NCI-H2029 (cell line): ENCODE measurements at regions not wholly inside any gene's neighbourhood (a gene's known extent, or its start where the extent isn't known, plus 50 kb on each side); places are given as distances from the start of the nearest gene placed in this dataset.
"Not testable (repeated sequence)": the region's sequence is repeated elsewhere in the genome, so short reads cannot be mapped to it uniquely, and the experiment has no call there.

ENCODE experiments used
- DNase-seq: peaks from one replicate; lab custom pipeline; 2025; lab: John Stamatoyannopoulos, UW

DNA sequence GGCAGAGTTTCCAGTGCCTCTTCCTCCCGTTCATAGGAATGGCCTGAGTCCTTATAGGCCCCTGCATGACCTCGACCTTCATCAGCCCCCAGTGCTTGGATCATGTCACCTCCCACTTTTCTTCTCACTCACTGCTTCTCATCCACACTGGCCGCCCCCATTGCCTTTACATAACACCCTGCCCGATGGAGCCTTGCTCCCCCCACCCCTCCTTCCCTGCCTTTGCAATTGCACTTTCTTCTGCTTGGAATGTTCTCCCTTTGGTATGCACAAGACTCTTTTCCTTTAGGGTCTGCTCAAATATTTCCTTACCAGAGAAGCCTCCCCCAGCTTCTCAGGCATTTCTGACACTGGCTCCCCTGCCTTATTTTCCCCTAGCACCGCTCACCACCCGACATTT, 125.2 kb upstream of the KCNJ6 start:
- DNase-seq, result no peak

DNA sequence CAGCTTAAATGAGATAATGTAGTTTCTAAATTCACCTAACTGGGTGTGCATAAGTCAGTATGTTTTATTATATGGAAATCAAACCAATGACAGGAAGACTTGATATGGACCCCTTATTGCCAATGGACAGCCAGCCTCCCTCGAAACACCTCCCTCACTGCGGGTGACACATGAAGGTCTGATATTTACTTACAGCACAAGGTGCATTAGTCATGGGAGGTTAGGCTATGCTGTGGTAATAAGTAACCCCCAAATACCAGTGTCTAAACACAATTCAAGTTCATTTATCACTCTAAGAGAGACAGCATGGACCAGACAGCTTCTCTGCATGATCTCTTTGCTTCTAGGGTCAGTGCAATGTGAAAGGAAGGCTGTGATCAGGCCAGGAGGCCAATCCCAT, 126.0 kb upstream of the KCNJ6 start:
- DNase-seq, result no peak

- peak; percentile 92 for DNase-seq
Measured at GRCh38 chr21:38048167-38048566, 131.9 kb upstream of the KCNJ6 start.

GRCh38 chr21:38054334-38054733, 138.1 kb upstream of the KCNJ6 start:
- DNase-seq, result no peak

- DNase-seq, result no peak
Measured at GRCh38 chr21:38056481-38056880, 140.2 kb upstream of the KCNJ6 start.

- DNase-seq, result no peak
Measured at GRCh38 chr21:38057626-38058025, 141.4 kb upstream of the KCNJ6 start.

DNA sequence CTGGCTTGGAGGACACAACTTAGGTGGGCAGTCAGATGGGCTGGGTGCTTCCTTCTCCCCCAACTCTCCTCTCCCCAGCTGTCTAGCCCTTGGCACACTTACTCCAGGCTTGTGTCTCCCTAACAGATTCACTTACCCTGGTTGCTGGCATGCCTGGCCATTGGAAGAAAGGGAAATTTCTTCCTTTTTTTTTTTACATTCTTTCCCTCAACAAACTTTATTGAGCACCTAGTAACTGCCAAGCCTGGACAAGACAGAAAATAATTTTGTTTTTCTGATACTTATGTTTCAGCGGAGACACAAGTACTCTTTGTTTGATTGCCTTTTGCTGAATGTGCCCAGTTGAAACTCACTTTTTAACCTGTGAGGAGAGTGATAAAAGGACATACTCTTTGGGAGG, 144.3 kb upstream of the KCNJ6 start:
- no peak for DNase-seq

DNA sequence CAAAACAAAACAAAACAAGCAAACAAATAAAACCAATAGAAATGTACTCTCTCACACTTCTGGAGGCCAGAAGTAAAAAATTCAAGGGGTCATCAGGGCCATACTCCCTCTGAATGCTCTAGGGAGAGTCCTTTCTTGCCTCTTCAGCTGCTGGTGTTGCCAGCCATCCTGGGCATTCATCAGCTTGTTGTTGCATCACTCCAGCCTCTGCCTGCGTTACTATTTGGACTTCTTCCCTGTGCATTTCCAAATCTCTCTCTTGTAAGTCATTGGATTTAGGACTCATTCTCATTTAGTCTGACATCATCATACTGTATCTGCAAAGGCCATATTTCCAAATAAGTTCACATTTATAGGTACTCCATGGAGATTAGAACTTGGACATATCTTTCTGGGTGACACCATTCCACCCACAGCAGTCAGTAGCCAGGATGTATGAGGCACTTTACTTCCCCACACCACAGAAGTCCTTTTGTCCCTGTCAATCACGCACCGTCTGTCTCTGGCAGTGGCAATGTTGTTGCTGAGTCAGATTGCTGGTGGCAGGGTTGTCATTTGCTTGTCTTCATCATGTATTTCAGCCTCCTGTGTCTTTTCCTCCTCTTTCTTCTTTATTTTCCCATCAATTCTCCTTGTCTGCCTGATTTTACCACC, 151.0 kb upstream of the KCNJ6 start:
- DNase-seq, result no peak

GRCh38 chr21:38072489-38072888, 156.2 kb upstream of the KCNJ6 start:
- no peak for DNase-seq

DNA sequence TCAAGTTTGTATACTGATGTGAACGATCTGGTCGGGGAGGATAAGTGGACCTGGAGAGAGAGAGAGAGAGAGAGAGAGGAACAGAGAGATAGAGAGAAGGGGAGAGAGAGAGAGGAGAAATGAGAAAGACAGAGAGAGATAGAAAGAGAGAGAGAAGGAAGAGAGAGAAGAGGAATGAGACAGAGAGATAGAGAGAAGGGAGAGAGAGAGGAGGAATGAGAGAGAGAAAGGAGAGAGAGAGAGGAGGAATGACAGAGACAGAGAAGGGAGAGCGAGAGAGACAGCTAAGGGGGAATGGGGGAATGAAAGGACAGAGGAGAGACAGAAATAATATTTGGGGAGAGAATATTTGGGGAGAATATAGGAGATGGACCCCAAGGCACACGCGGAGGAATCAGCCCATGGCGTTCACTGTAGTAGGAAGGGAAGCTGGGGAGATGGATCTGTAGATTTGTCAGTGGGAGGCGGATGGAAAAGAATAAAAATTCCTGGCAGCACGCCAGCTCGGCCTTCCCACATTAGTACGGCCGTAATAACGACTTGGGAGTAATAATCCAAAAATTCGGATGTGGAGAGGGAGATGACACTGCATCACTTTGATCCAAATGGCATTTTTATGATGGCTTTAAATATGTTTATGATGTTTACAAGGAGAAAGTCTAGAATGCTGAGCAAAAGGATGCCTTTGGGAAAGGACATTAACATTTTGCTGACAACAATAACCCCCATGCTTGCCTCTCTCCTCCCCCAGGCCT, 159.8 kb upstream of the KCNJ6 start:
- DNase-seq, result no peak

GRCh38 chr21:38077569-38077968, 161.3 kb upstream of the KCNJ6 start:
- no peak for DNase-seq

DNA sequence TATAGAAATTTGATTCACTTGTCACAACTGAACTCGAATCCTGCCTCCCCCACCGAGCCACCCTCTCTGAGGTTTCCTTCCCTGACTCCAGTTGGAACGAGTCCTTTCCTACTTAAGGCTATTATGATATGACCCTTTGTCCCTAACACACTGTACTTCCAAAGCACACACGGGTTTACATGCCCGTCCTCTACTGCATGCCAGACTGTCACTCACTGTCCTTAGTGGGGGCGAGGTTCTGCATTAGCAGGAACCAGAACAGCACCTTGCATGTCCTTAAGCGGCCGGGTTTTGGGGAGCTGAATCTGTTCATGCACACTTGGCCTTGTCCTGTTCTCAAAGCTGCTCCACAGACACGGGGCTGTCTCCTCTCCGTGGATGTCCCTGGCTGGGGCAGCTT, 164.6 kb upstream of the KCNJ6 start:
- no peak for DNase-seq

- DNase-seq, result no peak
Measured at GRCh38 chr21:38081708-38082107, 165.5 kb upstream of the KCNJ6 start.

- no peak for DNase-seq
Measured at GRCh38 chr21:38082936-38083485, 166.8 kb upstream of the KCNJ6 start.

GRCh38 chr21:38083535-38083934, 167.3 kb upstream of the KCNJ6 start:
- DNase-seq, result no peak

- no peak for DNase-seq
Measured at GRCh38 chr21:38086580-38086979, 170.2 kb upstream of the KCNJ15 start.

DNA sequence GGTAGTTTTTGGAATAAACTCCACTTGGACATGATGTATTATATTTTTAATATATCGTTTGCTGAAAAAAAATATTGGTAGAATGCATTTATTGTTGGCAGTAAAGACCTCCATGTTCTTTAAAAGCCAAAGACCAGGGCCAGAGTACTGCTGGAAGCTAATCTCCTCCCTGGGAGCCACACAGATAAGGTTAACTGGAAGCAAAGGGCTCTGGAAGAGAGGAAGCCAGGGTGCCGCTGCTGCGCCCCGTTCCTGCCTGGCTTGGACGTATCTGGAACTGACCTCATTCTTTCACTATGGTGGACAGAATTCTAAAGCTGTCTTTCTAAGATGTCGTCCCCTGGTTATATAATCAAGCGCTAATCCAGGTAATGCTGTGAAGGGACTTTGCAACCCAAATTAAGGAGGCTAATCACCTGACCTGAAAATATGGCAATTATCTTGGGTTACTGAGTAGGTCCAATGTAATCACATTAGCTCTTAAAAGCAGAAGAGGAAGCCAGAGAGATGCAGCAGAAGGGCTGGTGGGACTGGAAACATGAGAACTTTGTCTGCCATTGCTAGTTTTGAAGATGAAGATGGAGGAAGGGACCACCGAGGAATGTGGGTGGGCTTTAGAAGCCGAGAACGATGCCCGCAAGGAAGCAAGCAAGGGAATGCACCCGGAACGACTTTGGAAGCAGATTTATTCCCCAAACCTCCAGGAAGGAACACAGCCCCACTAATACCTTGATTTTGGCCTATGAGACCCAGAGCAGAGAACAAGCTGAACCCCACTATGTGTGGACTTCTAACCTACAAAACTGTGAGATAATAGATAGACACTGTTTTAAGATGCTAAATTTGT, 167.7 kb upstream of the KCNJ15 start:
- DNase-seq, result no peak

DNA sequence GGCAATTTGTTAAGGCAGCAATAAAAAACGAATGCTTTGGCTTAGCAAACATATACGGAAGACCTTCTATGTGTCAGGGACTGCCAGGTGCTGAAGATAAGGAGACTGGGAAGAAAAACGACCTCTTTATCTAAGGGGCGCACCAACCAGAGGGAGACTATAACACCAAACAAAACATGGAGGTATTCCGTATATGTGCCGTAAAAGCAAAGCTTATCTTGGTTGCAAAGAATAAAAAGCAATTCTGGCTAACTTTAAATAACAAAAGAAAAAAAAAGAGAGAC, 167.1 kb upstream of the KCNJ15 start:
- no peak for DNase-seq

DNA sequence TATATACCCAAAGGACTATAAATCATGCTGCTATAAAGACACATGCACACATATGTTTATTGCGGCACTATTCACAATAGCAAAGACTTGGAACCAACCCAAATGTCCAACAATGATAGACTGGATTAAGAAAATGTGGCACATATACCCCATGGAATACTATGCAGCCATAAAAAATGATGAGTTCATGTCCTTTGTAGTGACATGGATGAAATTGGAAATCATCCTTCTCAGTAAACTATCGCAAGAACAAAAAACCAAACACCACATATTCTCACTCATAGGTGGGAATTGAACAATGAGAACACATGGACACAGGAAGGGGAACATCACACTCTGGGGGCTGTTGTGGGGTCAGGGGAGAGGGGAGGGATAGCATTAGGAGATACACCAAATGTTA, 165.7 kb upstream of the KCNJ15 start:
- not testable (repeated sequence) for DNase-seq

GRCh38 chr21:38092051-38092450, 164.7 kb upstream of the KCNJ15 start:
- no peak for DNase-seq

DNA sequence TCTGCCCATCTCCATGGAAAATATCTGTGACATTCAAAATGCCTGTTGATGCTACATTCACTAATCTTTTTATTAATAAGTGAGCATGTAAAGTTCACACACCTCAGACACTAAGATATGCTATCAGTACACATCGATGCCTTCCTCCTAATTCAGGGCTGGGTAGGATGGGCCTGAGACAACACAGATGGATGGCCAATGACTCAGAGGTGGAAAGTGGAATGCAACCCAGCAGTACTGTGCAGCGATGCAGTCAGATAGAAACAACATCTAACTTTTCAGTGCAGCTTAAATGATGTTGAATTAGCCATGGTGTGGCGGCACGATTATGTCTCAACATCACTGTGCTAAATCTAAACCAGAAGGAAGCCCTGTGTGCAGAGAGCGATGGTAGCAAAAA, 161.6 kb upstream of the KCNJ15 start:
- no peak for DNase-seq

DNA sequence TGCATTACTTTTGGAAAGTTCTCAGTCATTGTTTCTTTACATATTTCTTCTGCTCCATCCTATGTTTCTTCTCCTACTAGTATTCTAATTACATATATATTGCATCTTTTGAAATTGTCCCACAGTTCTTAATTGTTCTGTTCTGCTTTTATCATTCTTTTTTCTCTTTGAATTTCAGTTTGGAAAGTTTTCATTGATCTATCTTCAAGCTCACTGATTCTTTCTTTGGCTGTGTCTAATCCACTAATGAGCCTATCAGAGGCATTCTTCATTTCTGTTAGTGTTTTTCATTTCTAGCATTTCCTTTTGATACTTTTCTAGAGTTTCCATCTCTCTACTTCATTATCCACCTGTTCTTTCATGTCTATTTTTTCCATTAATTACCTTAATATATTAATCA, 159.0 kb upstream of the KCNJ15 start:
- no peak for DNase-seq

GRCh38 chr21:38112219-38112789, 144.5 kb upstream of the KCNJ15 start:
- DNase-seq, result no peak
